ENCODE measurements at regions not wholly inside any gene's neighbourhood (a gene's known extent, or its start where the extent isn't known, plus 50 kb on each side); places are given as distances from the start of the nearest gene placed in this dataset.

DNA sequence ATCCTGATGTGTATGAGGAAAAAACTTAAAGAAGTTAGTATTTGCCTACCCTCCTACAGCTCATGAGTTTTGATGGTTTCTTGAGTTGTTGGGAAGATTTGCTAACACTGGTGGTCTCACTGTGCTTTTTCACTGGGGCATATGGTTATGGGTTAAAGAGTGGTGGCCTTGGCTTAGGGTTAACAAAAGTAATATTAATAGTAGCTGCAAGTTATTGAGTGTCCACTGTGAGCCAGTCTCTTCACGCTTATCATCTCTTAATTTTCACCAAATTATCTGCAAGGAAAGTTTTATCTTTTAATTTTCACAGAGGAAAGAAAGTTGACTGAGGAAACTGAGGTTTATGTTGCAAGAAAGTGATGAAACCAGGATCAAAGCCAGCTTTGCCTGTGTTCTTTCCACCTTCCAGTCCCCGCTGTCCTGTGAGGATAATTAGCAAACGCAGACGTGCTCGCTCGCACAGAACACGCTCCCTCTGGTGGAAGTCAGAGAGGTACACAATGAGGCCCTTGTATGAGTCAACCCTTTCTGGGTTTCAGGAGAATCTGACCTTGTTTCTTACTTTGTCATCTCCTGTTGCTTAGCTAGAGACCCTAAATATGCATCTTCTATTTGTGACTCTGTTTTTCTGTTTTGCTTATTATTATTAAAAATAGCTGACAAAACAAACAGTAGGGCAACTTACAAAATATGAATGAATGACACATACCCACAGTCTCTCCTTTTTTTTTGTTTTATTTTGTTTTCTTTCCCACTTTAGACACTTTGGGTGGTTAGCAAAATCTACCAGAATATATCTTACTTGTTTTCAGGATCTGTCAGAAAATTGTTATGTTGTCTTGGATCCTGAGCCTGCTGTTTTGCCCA lies 94.3 kb downstream of the DDIT4L start:
- FAIRE-seq = peak; percentile 32

DNA sequence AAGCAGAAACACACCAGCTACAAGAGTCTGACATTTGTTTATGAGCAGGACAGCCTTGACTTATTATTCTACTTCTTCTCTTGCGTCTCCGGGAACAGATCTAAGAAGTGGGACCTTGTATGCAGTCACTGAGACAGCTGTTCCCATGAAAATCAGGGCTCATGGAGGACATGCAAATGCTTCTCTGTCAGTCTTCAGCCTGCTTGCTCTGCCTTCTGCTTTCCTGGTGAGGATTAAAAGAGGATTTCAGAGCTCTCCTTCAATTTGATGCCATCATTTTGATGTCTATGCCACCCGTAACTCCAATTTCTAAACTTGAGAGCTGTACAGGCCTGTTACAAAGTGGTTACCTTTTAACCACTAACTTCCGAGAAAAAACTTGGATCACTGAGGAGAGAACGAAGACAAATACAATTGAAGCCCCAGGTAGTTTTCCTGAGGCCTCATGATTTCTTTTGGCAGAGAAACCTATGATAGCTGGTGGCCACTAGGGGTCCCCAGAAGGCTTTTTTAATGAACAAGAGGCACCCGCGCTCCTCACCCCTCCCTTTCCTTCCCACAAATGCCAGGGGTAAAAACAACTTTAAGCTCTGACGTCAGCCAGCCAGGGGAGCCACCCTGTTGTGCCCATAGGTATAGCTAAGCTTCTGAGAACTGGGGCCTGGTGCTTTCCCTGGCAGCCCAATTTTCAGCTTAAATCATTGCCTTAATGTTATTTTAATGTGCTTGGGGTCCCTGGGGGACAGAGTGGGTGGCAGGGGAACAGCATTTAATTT lies 97.0 kb downstream of the DDIT4L start:
- DNase-seq (ENCODE audit: low read depth) = peak; percentile 88
- TF ChIP-seq CTCF (IDR thresholded peaks at IDR 0.05; ENCODE audit: insufficient read depth, low read length, severe bottlenecking) = peak; percentile 79
- no peaks in the 10 kb centered on the region for H3K36me3 ChIP-seq (ENCODE audit: control insufficient read depth, insufficient read depth, low read length)
- FAIRE-seq = peak; percentile 70
- H3K4me3 ChIP-seq (ENCODE audit: low read depth, low read length) = no peak overlapping the region
- no peaks in the 10 kb centered on the region for H3K27me3 ChIP-seq (ENCODE audit: control insufficient read depth, insufficient read depth, low read length)

More for the DNA sequence above, 94.3 kb downstream of the DDIT4L start:
- DNase-seq (ENCODE audit: low read depth) = peak; percentile 81
- TF ChIP-seq CTCF (IDR thresholded peaks at IDR 0.05; ENCODE audit: insufficient read depth, low read length, severe bottlenecking) = peak; percentile 89
- Histone ChIP-seq H3K36me3 (ENCODE audit: control insufficient read depth, insufficient read depth, low read length) (no peaks in the 10 kb centered on the region), H3K4me3 (ENCODE audit: low read depth, low read length) (no peak overlapping the region), H3K27me3 (ENCODE audit: control insufficient read depth, insufficient read depth, low read length) (no peaks in the 10 kb centered on the region)

DNA sequence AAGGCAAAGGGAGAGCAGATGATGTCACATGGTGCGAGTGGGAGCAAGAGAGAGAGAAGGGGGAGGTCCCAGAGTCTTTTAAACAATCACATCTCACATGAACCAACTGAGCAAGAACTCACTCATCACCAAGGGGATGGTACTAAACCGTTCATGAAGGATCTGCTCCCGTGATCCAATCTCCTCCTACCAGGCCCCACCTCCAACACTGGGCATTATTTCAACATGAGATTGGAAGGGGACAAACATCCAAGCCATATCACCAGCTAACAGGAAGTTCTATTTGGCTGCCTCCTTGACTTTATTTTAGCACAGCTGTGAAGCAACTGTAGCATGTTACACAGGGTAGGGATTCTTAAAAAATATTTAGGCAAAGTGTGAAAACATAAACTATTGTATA lies 102.5 kb downstream of the DDIT4L start:
- FAIRE-seq (no peak), DNase-seq (ENCODE audit: low read depth) (no peak)
- TF ChIP-seq CTCF (IDR thresholded peaks at IDR 0.05; ENCODE audit: insufficient read depth, low read length, severe bottlenecking) = no peak
- H3K4me3 ChIP-seq (ENCODE audit: low read depth, low read length) = no peak overlapping the region
- no peaks in the 10 kb centered on the region for H3K36me3 ChIP-seq (ENCODE audit: control insufficient read depth, insufficient read depth, low read length)
- H3K27me3 ChIP-seq (ENCODE audit: control insufficient read depth, insufficient read depth, low read length) = no peaks in the 10 kb centered on the region

GRCh38 chr4:100086766-100087431 lies 103.4 kb downstream of the DDIT4L start:
- peak; percentile 23 for FAIRE-seq
- Histone ChIP-seq H3K4me3 (ENCODE audit: low read depth, low read length) (no peak overlapping the region), H3K27me3 (ENCODE audit: control insufficient read depth, insufficient read depth, low read length) (no peaks in the 10 kb centered on the region), H3K36me3 (ENCODE audit: control insufficient read depth, insufficient read depth, low read length) (no peaks in the 10 kb centered on the region)
- no peak for TF ChIP-seq CTCF (IDR thresholded peaks at IDR 0.05; ENCODE audit: insufficient read depth, low read length, severe bottlenecking)
- DNase-seq (ENCODE audit: low read depth) = peak; percentile 28

DNA sequence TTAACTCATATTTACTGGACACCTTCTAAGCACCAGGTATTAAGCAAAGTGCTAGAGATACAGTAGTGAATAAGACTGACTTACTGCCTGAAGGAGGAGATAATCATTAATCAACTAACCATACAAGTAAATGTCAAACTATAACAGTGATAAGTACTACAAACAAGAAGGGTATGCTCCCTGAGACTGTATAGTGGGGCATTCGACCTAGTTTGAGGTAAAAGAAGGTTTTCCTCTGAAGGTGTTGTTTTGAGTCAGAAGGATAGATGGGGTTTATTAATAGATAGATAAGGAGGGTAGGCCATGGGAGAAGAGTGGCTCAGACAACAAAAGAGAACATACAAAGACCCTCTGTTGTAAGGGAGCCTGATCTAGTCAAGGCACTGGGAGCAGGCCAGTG lies 105.4 kb downstream of the DDIT4L start:
- FAIRE-seq (no peak), DNase-seq (ENCODE audit: low read depth) (no peak)
- TF ChIP-seq CTCF (IDR thresholded peaks at IDR 0.05; ENCODE audit: insufficient read depth, low read length, severe bottlenecking) = no peak
- Histone ChIP-seq H3K4me3 (ENCODE audit: low read depth, low read length) (no peak overlapping the region), H3K36me3 (ENCODE audit: control insufficient read depth, insufficient read depth, low read length) (no peaks in the 10 kb centered on the region), H3K27me3 (ENCODE audit: control insufficient read depth, insufficient read depth, low read length) (no peaks in the 10 kb centered on the region)
